KMS-11 (cell line): ENCODE measurements at regions not wholly inside any gene's neighbourhood (a gene's known extent, or its start where the extent isn't known, plus 50 kb on each side); places are given as distances from the start of the nearest gene placed in this dataset.

ENCODE experiments used
- H2AFZ ChIP-seq: fragments of 200-600 bp; sonication (generic); 2 replicates; pipeline ENCODE4 v1.6.1; 2016; ENCODE audit warnings: antibody characterized with exemption, mixed run types, low read depth
- H3K27ac ChIP-seq: fragments of 200-600 bp; sonication (generic); 2 replicates; pipeline ENCODE4 v1.6.1; 2016; ENCODE audit warnings: mild to moderate bottlenecking, mixed run types
- H3K27me3 ChIP-seq: fragments of 200-600 bp; sonication (generic); 2 replicates; pipeline ENCODE4 v1.6.1; 2017; ENCODE audit warnings: mild to moderate bottlenecking, low read depth, mixed run types, moderate library complexity; ENCODE audit not compliant: insufficient read depth
- H3K36me3 ChIP-seq: fragments of 200-600 bp; sonication (generic); 2 replicates; pipeline ENCODE4 v1.6.1; 2017; ENCODE audit warnings: mild to moderate bottlenecking, mixed run types; ENCODE audit not compliant: insufficient read depth
- H3K4me1 ChIP-seq: fragments of 200-600 bp; sonication (generic); 2 replicates; pipeline ENCODE4 v1.6.1; 2016; ENCODE audit warnings: mild to moderate bottlenecking, low read depth, mixed run types; ENCODE audit not compliant: poor library complexity, severe bottlenecking
- H3K4me2 ChIP-seq: fragments of 200-600 bp; sonication (generic); 2 replicates; pipeline ENCODE4 v1.7.0; 2016; ENCODE audit warnings: mild to moderate bottlenecking, mixed run types
- H3K4me3 ChIP-seq: fragments of 200-600 bp; sonication (generic); IDR thresholded peaks from 2 replicates; pipeline ENCODE4 v1.6.1; 2017; ENCODE audit warnings: low read depth, low read length, mixed read lengths; ENCODE audit not compliant: insufficient read depth
- H3K79me2 ChIP-seq: fragments of 200-600 bp; sonication (generic); 2 replicates; pipeline ENCODE4 v1.6.1; 2016; ENCODE audit warnings: low read depth, mixed run types; ENCODE audit not compliant: insufficient read depth
- H3K9ac ChIP-seq: fragments of 200-600 bp; sonication (generic); 2 replicates; pipeline ENCODE4 v1.6.1; 2016; ENCODE audit warnings: mild to moderate bottlenecking, mixed run types
- H4K20me1 ChIP-seq: fragments of 200-600 bp; sonication (generic); 2 replicates; pipeline ENCODE4 v1.6.1; 2016; ENCODE audit warnings: mild to moderate bottlenecking, mixed run types; ENCODE audit not compliant: insufficient read depth
- TF ChIP-seq, protein P1 (sequence below): fragments of 200-600 bp; sonication (generic); conservative IDR thresholded peaks from 2 replicates; pipeline ENCODE4 v1.6.1; 2017; ENCODE audit warnings: low read depth, mild to moderate bottlenecking, antibody characterized with exemption, low read length, moderate library complexity, mixed read lengths

- Histone ChIP-seq H3K4me3 (no peak overlapping the region), H3K79me2 (no peaks in the 10 kb centered on the region), H3K27ac (no peak overlapping the region), H3K4me2 (no peak overlapping the region), H3K27me3 (no peaks in the 10 kb centered on the region), H3K9ac (no peak overlapping the region), H2AFZ (no peak overlapping the region), H4K20me1 (no peaks in the 10 kb centered on the region), H3K4me1 (no peaks in the 10 kb centered on the region), H3K36me3 (no peaks in the 10 kb centered on the region)
- TF ChIP-seq, protein P1, sequence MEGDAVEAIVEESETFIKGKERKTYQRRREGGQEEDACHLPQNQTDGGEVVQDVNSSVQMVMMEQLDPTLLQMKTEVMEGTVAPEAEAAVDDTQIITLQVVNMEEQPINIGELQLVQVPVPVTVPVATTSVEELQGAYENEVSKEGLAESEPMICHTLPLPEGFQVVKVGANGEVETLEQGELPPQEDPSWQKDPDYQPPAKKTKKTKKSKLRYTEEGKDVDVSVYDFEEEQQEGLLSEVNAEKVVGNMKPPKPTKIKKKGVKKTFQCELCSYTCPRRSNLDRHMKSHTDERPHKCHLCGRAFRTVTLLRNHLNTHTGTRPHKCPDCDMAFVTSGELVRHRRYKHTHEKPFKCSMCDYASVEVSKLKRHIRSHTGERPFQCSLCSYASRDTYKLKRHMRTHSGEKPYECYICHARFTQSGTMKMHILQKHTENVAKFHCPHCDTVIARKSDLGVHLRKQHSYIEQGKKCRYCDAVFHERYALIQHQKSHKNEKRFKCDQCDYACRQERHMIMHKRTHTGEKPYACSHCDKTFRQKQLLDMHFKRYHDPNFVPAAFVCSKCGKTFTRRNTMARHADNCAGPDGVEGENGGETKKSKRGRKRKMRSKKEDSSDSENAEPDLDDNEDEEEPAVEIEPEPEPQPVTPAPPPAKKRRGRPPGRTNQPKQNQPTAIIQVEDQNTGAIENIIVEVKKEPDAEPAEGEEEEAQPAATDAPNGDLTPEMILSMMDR, result no peak
These were observed 348.4 kb downstream of the RPS24 start for GRCh38 chr10:78382047-78382446.

DNA sequence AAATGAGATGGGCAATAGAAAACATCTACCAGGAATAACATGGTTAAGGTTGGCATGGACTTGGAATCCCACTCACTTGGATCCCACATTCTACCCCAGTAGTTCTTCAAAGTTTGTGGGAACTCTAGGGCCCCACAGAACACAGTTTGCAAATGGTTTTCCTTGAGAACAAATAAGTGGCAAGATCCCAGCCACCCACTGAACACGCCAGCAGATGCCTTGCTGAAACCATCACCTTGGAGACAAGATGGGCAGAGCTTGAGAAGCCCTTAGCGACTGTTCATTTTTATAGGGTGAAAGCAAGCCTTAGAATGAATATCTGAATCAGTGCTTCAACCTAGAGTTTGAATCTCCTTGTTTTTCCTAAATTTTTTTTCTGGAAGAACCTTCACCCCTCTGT, 349.1 kb downstream of the RPS24 start:
- no peak overlapping the region for H3K4me2 ChIP-seq
- H3K79me2 ChIP-seq, result no peaks in the 10 kb centered on the region
- no peaks in the 10 kb centered on the region for H4K20me1 ChIP-seq
- no peak overlapping the region for H3K9ac ChIP-seq
- H2AFZ ChIP-seq, result no peak overlapping the region
- no peak overlapping the region for H3K4me3 ChIP-seq
- no peaks in the 10 kb centered on the region for H3K4me1 ChIP-seq
- no peaks in the 10 kb centered on the region for H3K27me3 ChIP-seq
- TF ChIP-seq, protein P1, result no peak
- H3K36me3 ChIP-seq, result no peaks in the 10 kb centered on the region
- H3K27ac ChIP-seq, result no peak overlapping the region

DNA sequence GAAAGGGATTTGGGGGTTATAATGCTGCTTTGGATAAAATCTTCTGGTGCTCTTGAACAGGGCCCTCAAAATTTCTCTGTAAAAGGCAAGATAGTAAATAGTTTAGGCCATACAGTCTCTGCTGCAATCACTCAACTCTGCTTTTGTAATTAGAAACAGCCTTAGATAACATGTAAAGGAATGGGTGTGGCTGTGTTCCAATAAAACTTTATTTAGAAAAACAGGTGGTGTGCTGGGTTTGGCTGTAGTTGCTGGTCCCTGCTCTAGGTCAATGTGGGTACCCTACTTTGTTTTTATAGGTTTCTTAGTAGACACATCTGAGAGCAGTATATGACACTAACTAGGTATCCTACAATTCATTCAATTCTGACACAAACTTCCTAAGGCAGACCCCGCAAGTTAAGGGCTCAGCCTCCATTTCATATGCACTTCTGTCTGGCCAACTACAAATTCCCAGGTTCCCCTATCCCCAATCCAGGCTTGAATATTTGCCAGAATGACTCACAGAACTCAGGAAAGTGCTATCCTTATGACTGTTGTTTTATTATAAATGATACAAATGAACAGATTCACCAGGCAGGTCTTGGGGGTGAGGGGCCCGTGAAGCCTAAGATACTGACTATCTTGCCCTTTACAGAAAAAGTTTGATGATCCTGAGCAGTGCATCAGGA, 349.9 kb downstream of the RPS24 start:
- Histone ChIP-seq H3K36me3 (no peaks in the 10 kb centered on the region), H3K79me2 (no peaks in the 10 kb centered on the region), H3K4me3 (no peak overlapping the region), H3K4me2 (no peak overlapping the region), H3K9ac (no peak overlapping the region), H3K27ac (no peak overlapping the region), H4K20me1 (no peaks in the 10 kb centered on the region), H3K4me1 (no peaks in the 10 kb centered on the region), H2AFZ (no peak overlapping the region), H3K27me3 (no peaks in the 10 kb centered on the region)
- TF ChIP-seq, protein P1, result no peak

DNA sequence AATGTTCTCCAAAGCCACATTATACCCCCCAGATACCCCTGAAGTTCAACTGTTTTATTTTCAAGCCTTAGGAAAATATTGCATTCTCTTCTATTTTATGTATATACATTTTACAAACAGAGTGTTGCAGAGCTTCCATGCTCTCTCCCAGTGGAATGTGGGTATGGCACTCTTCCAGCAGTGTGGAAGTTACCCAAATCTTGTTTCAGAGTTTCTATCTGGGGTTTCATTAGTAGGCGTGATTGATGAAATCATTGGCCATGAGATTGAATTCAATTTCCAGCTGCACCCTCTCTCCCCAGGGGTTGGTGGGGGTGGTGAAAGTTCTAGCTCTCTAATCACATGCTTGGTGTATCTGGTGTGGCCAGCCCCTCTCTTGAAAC, 350.4 kb downstream of the RPS24 start:
- Histone ChIP-seq H3K9ac (no peak overlapping the region), H3K27ac (no peak overlapping the region), H3K36me3 (no peaks in the 10 kb centered on the region), H3K27me3 (no peaks in the 10 kb centered on the region), H4K20me1 (no peaks in the 10 kb centered on the region), H3K4me1 (no peaks in the 10 kb centered on the region), H3K79me2 (no peaks in the 10 kb centered on the region), H3K4me2 (no peak overlapping the region), H2AFZ (no peak overlapping the region), H3K4me3 (no peak overlapping the region)
- TF ChIP-seq, protein P1, result no peak
